H1 (cell line): ENCODE measurements at regions not wholly inside any gene's neighbourhood (a gene's known extent, or its start where the extent isn't known, plus 50 kb on each side); places are given as distances from the start of the nearest gene placed in this dataset.
A peak's percentile ranks its signal among the peaks of the same experiment; 100 is the strongest.

Experiments used
- CTCF ChIA-PET: fragments of 300-600 bp; sonication (Branson Sonifier 250); formaldehyde crosslinking; loops from one replicate; lab custom pipeline; 2021; ENCODE audit not compliant: partially characterized antibody; lab: Charles Lee
- POLR2A ChIA-PET: fragments of 300-600 bp; sonication (Branson Sonifier 250); formaldehyde crosslinking; loops from one replicate; lab custom pipeline; 2021; ENCODE audit warnings: inconsistent platforms; ENCODE audit not compliant: partially characterized antibody; lab: Charles Lee
- DNase-seq, 2 experiments: peaks; one replicate each; pipeline versions ENCODE4 v3.0.0 to v3.0.0-alpha.2; 2010 to 2022; ENCODE audit warnings: low spot score in 2 of 2, low read depth in 1 of 2, mixed read lengths in 1 of 2
- FAIRE-seq: peaks from 2 replicates; lab custom pipeline; 2011; peaks lifted over from hg19 to GRCh38; lab: Jason Lieb, UNC
- H2AFZ ChIP-seq: 2 replicates; pipeline ENCODE4 v1.8.1; 2012; ENCODE audit warnings: low read length, inconsistent platforms
- H2AK5ac ChIP-seq: 2 replicates; pipeline ENCODE4 v1.6.1; 2013; ENCODE audit warnings: low read depth, low read length
- H2BK120ac ChIP-seq: replicated peaks from 2 replicates; pipeline ENCODE3; 2013; ENCODE audit warnings: low read depth, low read length, inconsistent platforms
- H2BK12ac ChIP-seq: 2 replicates; pipeline ENCODE4 v1.6.1; 2013; ENCODE audit warnings: low read depth, low read length
- H2BK15ac ChIP-seq: 2 replicates; pipeline ENCODE4 v1.6.1; 2013; ENCODE audit warnings: low read length
- H2BK20ac ChIP-seq: 2 replicates; pipeline ENCODE4 v1.6.1; 2013; ENCODE audit warnings: low read length
- H2BK5ac ChIP-seq: 2 replicates; pipeline ENCODE4 v1.6.1; 2013; ENCODE audit warnings: low read depth, low read length
- H3K14ac ChIP-seq: 2 replicates; pipeline ENCODE4 v1.6.1; 2013; ENCODE audit warnings: inconsistent platforms; ENCODE audit not compliant: insufficient read length
- H3K18ac ChIP-seq: 2 replicates; pipeline ENCODE4 v1.6.1; 2013; ENCODE audit warnings: low read length; ENCODE audit errors: extremely low read depth
- H3K23ac ChIP-seq: 2 replicates; pipeline ENCODE4 v1.6.1; 2013; ENCODE audit warnings: inconsistent platforms; ENCODE audit not compliant: insufficient read length
- H3K23me2 ChIP-seq: 2 replicates; pipeline ENCODE4 v1.6.1; 2013; ENCODE audit warnings: low read depth, low read length
- H3K27ac ChIP-seq: 2 replicates; pipeline ENCODE4 v1.6.1; 2011; ENCODE audit warnings: low read depth, low read length, inconsistent platforms
- H3K27me3 ChIP-seq, 4 experiments: replicated peaks in 1 of 4; 1 replicate in 1 of 4; 2 replicates in 3 of 4; pipeline versions ENCODE4 v1.6.1 to v1.8.1; 2011 to 2013; ENCODE audit warnings: low read length in 3 of 4, mild to moderate bottlenecking in 3 of 4, inconsistent platforms in 2 of 4, mixed read lengths in 2 of 4, moderate library complexity in 1 of 4; ENCODE audit not compliant: control insufficient read depth in 3 of 4, insufficient read depth in 3 of 4; ENCODE audit errors: extremely low read depth in 1 of 4
- H3K36me3 ChIP-seq, 4 experiments: 2 replicates each; pipeline versions ENCODE4 v1.6.1 to v1.8.1; 2011 to 2013; ENCODE audit warnings: mild to moderate bottlenecking in 4 of 4, low read length in 3 of 4, moderate library complexity in 2 of 4, control low read depth in 1 of 4, inconsistent platforms in 1 of 4; ENCODE audit not compliant: insufficient read depth in 4 of 4, control insufficient read depth in 2 of 4
- H3K4ac ChIP-seq: replicated peaks from 2 replicates; pipeline ENCODE3; 2013; ENCODE audit warnings: low read length, low read depth, mixed read lengths, inconsistent platforms; ENCODE audit not compliant: insufficient read length
- H3K4me1 ChIP-seq, 4 experiments: replicated peaks in 1 of 4; 1 replicate in 1 of 4; 2 replicates in 3 of 4; pipeline versions ENCODE4 v1.6.1 to v1.8.1; 2011 to 2013; ENCODE audit warnings: low read length in 3 of 4, inconsistent platforms in 2 of 4, mixed read lengths in 1 of 4; ENCODE audit not compliant: insufficient read depth in 4 of 4, control insufficient read depth in 3 of 4
- H3K4me2 ChIP-seq, 2 experiments: 2 replicates each; pipeline versions ENCODE4 v1.6.1 to v1.8.1; 2011 to 2013; ENCODE audit warnings: low read depth in 2 of 2, low read length in 2 of 2, control low read depth in 1 of 2, inconsistent platforms in 1 of 2, mild to moderate bottlenecking in 1 of 2; ENCODE audit not compliant: insufficient read depth in 1 of 2
- H3K4me3 ChIP-seq, 4 experiments: fragments of 200-600, 300-600 bp in 1 of 4; sonication (generic), shearing (Covaris generic), sonication (Bioruptor Twin) in 1 of 4; 2 replicates each; pipeline versions ENCODE4 v1.5.1 to v1.8.1; 2011 to 2016; ENCODE audit warnings: low read length in 4 of 4, low read depth in 3 of 4, control low read depth in 2 of 4, inconsistent platforms in 2 of 4, mild to moderate bottlenecking in 2 of 4, mixed read lengths in 1 of 4, moderate library complexity in 1 of 4; ENCODE audit not compliant: insufficient read depth in 2 of 4; ENCODE audit errors: extremely low read depth in 1 of 4
- H3K56ac ChIP-seq: replicated peaks from 2 replicates; pipeline ENCODE3; 2013; ENCODE audit warnings: low read depth, mild to moderate bottlenecking, mixed read lengths, low read length, inconsistent platforms; ENCODE audit not compliant: insufficient read length
- H3K79me1 ChIP-seq: 2 replicates; pipeline ENCODE4 v1.6.1; 2013; ENCODE audit warnings: low read depth, low read length, control low read depth
- H3K79me2 ChIP-seq, 2 experiments: 2 replicates each; pipeline versions ENCODE4 v1.6.1 to v1.8.1; 2012 to 2013; ENCODE audit warnings: low read length in 2 of 2, mild to moderate bottlenecking in 2 of 2, inconsistent platforms in 1 of 2; ENCODE audit not compliant: insufficient read depth in 2 of 2, control insufficient read depth in 1 of 2
- H3K9ac ChIP-seq, 4 experiments: replicated peaks in 1 of 4; 1 replicate in 1 of 4; 2 replicates in 3 of 4; pipeline versions ENCODE4 v1.6.1 to v1.8.1; 2011 to 2013; ENCODE audit warnings: low read depth in 3 of 4, low read length in 3 of 4, control low read depth in 2 of 4, mild to moderate bottlenecking in 2 of 4, moderate library complexity in 2 of 4, inconsistent platforms in 1 of 4; ENCODE audit errors: extremely low read depth in 1 of 4
- H3K9me3 ChIP-seq, 2 experiments: 2 replicates each; pipeline versions ENCODE4 v1.6.1 to v1.8.1; 2012 to 2013; ENCODE audit warnings: mild to moderate bottlenecking in 2 of 2, moderate library complexity in 2 of 2, control low read depth in 1 of 2, inconsistent platforms in 1 of 2, low read depth in 1 of 2, low read length in 1 of 2, mixed read lengths in 1 of 2; ENCODE audit not compliant: insufficient read depth in 2 of 2
- H4K20me1 ChIP-seq, 2 experiments: replicated peaks in 1 of 2; 2 replicates each; pipeline versions ENCODE3 to v1.8.1; 2011 to 2013; ENCODE audit warnings: inconsistent platforms in 2 of 2, low read length in 2 of 2, mild to moderate bottlenecking in 1 of 2; ENCODE audit not compliant: insufficient read depth in 2 of 2, control insufficient read depth in 1 of 2
- H4K5ac ChIP-seq: 2 replicates; pipeline ENCODE4 v1.6.1; 2013; ENCODE audit warnings: low read length, low read depth, mixed read lengths, inconsistent platforms; ENCODE audit not compliant: insufficient read length
- H4K8ac ChIP-seq: 2 replicates; pipeline ENCODE4 v1.8.0; 2013; ENCODE audit warnings: mild to moderate bottlenecking, moderate library complexity, low read length, inconsistent platforms; ENCODE audit not compliant: insufficient read depth; ENCODE audit errors: extremely low read depth
- H4K91ac ChIP-seq: replicated peaks from 2 replicates; pipeline ENCODE3; 2013; ENCODE audit warnings: low read length, mixed read lengths, inconsistent platforms; ENCODE audit not compliant: insufficient read length
- EZH2 ChIP-seq: fragments of 200-600 bp; sonication (generic); IDR thresholded peaks from 2 replicates; pipeline ENCODE4 v1.7.1; 2012; ENCODE audit warnings: low read depth, mild to moderate bottlenecking, moderate library complexity, low read length, inconsistent platforms; ENCODE audit not compliant: severe bottlenecking
- PHF8 ChIP-seq: fragments of 200-600 bp; sonication (generic); conservative IDR thresholded peaks from 2 replicates; pipeline ENCODE4 v1.7.1; 2012; ENCODE audit warnings: low read depth, mild to moderate bottlenecking, inconsistent platforms, low read length, moderate library complexity
- SP1 ChIP-seq: IDR thresholded peaks from 2 replicates; pipeline ENCODE4 v1.6.1; 2011; ENCODE audit warnings: low read depth, low read length
- TEAD4 ChIP-seq: IDR thresholded peaks from 2 replicates; pipeline ENCODE4 v1.6.1; 2012; ENCODE audit warnings: low read depth, low read length, inconsistent platforms, mixed read lengths
- YY1 ChIP-seq: IDR thresholded peaks from 2 replicates; pipeline ENCODE4 v1.6.1; 2011; ENCODE audit warnings: low read depth, mild to moderate bottlenecking, low read length
- WGBS, 2 experiments: shearing (Covaris generic) in 1 of 2; methylation state at CpG; one replicate each; pipeline versions ENCODE4 v1.1.6 to v1.1.7; 2013 to 2015; ENCODE audit warnings: low lambda C conversion rate in 2 of 2, mixed read lengths in 2 of 2, inconsistent platforms in 1 of 2, low coverage in 1 of 2, missing lambda C conversion rate in 1 of 2; ENCODE audit not compliant: insufficient replicate concordance in 2 of 2, insufficient coverage in 1 of 2, insufficient read length in 1 of 2; ENCODE audit errors: extremely low coverage in 1 of 2, missing lambda C conversion rate in 1 of 2; 5-methylcytosine and 5-hydroxymethylcytosine counted together
- TF ChIP-seq, protein P1 (sequence below): IDR thresholded peaks from 2 replicates; pipeline ENCODE4 v1.6.1; 2011; ENCODE audit warnings: low read length, improper control_type of control experiment

- no peak overlapping the region for H3K4me3 ChIP-seq
- no peaks in the 10 kb centered on the region for H3K23me2 ChIP-seq
- H3K9ac ChIP-seq: no peak overlapping the region
- no peak overlapping the region for H3K27ac ChIP-seq
- H4K20me1 ChIP-seq: no peaks in the 10 kb centered on the region
- no peak overlapping the region for H2AFZ ChIP-seq
- H3K4me1 ChIP-seq: peaks cover 3 to 12% (median 7%) of the 10 kb centered on the region in 4 experiments
- DNase-seq (no peak), FAIRE-seq (no peak)
- H2BK20ac ChIP-seq: no peak overlapping the region
- no peak overlapping the region for H3K23ac ChIP-seq
- H4K91ac ChIP-seq: no peak overlapping the region
- 73% methylated on average over 13 of the region's 13 CpGs; no CpG with 5 or more reads in 1 of the 2 experiments for WGBS, 2 experiments
- H2BK15ac ChIP-seq: no peak overlapping the region
- CTCF ChIA-PET: interaction anchor here (3.3 kb wide), 1 partner anchor 63 kb away, joined by 16 read pairs; no protein-coding TSS in a partner anchor
- no peak overlapping the region for H3K14ac ChIP-seq
- no peak overlapping the region for H2BK120ac ChIP-seq
- H3K4ac ChIP-seq: no peak overlapping the region
- peak overlapping the region in 1 of 2 experiments; percentile 38; a peak in 2 of 4 replicates for H3K4me2 ChIP-seq
- no peak overlapping the region for H2AK5ac ChIP-seq
- H3K27me3 ChIP-seq: no peaks in the 10 kb centered on the region; a peak in 4 of 7 replicates
- no peak overlapping the region for H2BK5ac ChIP-seq
- no peaks in the 10 kb centered on the region for H3K79me2 ChIP-seq
- H4K8ac ChIP-seq: no peak overlapping the region; the same call in none of the 2 replicates
- H3K36me3 ChIP-seq: no peaks in the 10 kb centered on the region
- H3K18ac ChIP-seq: no peak overlapping the region; the same call in 1 of the 2 replicates
- POLR2A ChIA-PET: no interaction called here
- no peaks in the 10 kb centered on the region for H3K79me1 ChIP-seq
- 0 out of 2 replicates have a peak overlapping the region, but pooled peaks have one; percentile 39 for H2BK12ac ChIP-seq
- H4K5ac ChIP-seq: no peak overlapping the region
- H3K56ac ChIP-seq: no peak overlapping the region
- H3K9me3 ChIP-seq: no peaks in the 10 kb centered on the region; a peak in 1 of 4 replicates
- TF ChIP-seq TEAD4 (no peak), EZH2 (no peak), YY1 (no peak), SP1 (no peak), PHF8 (no peak)
- TF ChIP-seq, protein P1, sequence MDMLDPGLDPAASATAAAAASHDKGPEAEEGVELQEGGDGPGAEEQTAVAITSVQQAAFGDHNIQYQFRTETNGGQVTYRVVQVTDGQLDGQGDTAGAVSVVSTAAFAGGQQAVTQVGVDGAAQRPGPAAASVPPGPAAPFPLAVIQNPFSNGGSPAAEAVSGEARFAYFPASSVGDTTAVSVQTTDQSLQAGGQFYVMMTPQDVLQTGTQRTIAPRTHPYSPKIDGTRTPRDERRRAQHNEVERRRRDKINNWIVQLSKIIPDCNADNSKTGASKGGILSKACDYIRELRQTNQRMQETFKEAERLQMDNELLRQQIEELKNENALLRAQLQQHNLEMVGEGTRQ: no peak
These were observed 185.5 kb upstream of the NLRP1 start for GRCh38 chr17:5769593-5770354.
